GM12878 (cell line): ENCODE measurements at regions not wholly inside any gene's neighbourhood (a gene's known extent, or its start where the extent isn't known, plus 50 kb on each side); places are given as distances from the start of the nearest gene placed in this dataset.

Experiments used
- BCL11A ChIP-seq: IDR thresholded peaks from 2 replicates; pipeline ENCODE4 v1.6.1; 2011; ENCODE audit warnings: low read depth, low read length
- CTCF ChIP-seq, 3 experiments: IDR thresholded peaks in 2 of 3; conservative IDR thresholded peaks in 1 of 3; 2 replicates each; pipeline ENCODE4 v1.5.1; 2011; ENCODE audit warnings: low read depth in 3 of 3, low read length in 3 of 3, mild to moderate bottlenecking in 3 of 3, control low read depth in 2 of 3, moderate library complexity in 2 of 3, inconsistent platforms in 1 of 3, mixed read lengths in 1 of 3; ENCODE audit not compliant: control insufficient read depth in 2 of 3, insufficient read depth in 1 of 3; ENCODE audit errors: extremely low read depth in 1 of 3
- EZH2 ChIP-seq: IDR thresholded peaks from 2 replicates; pipeline ENCODE4 v1.6.1; 2012; ENCODE audit warnings: low read depth, mild to moderate bottlenecking, control low read depth, inconsistent platforms, low read length, borderline replicate concordance; ENCODE audit not compliant: control insufficient read depth
- MAX ChIP-seq: IDR thresholded peaks from 2 replicates; pipeline ENCODE4 v1.6.1; 2012; ENCODE audit warnings: low read depth, low read length, improper control_type of control experiment
- NR2C2 ChIP-seq: IDR thresholded peaks from 2 replicates; pipeline ENCODE4 v1.6.1; 2011; ENCODE audit warnings: borderline replicate concordance, low read depth; ENCODE audit not compliant: control insufficient read depth, insufficient read length
- POLR2AphosphoS5 ChIP-seq: IDR thresholded peaks from 2 replicates; pipeline ENCODE4 v1.6.1; 2011; ENCODE audit warnings: mild to moderate bottlenecking, low read length, inconsistent platforms
- USF2 ChIP-seq: IDR thresholded peaks from 2 replicates; pipeline ENCODE4 v1.6.1; 2011; ENCODE audit warnings: low read depth, low read length, improper control_type of control experiment, borderline replicate concordance

- TF ChIP-seq CTCF (IDR thresholded peaks at IDR 0.05 in 2 of 3, conservative IDR thresholded peaks at IDR 0.05 in 1 of 3; ENCODE audit: control insufficient read depth in 2 of 3, extremely low read depth in 1 of 3, insufficient read depth in 1 of 3, low read depth in 3 of 3, low read length in 3 of 3) (no peak), EZH2 (no peak), NR2C2 (no peak), BCL11A (no peak), POLR2AphosphoS5 (no peak), USF2 (no peak), MAX (no peak)
Measured at GRCh38 chr2:104434318-104434792, 419.6 kb upstream of the POU3F3 start.
